CD14-positive monocyte (primary cell): ENCODE measurements at regions not wholly inside any gene's neighbourhood (a gene's known extent, or its start where the extent isn't known, plus 50 kb on each side); places are given as distances from the start of the nearest gene placed in this dataset.

Experiments
- DNase-seq, 3 donors: peaks; one replicate each; pipeline ENCODE4 v3.0.0-alpha.2; 2011 to 2022
- H2AFZ ChIP-seq: 2 replicates; pipeline ENCODE4 v1.6.0; 2012; ENCODE audit warnings: mild to moderate bottlenecking, low read depth, low read length, inconsistent platforms; ENCODE audit not compliant: insufficient read depth, poor library complexity, severe bottlenecking
- H3K27ac ChIP-seq, 2 donors: 1 replicate in 1 of 2; 2 replicates in 1 of 2; pipeline ENCODE4 v1.5.1; 2012 to 2013; ENCODE audit warnings: low read length in 2 of 2, control low read depth in 1 of 2, inconsistent platforms in 1 of 2, low read depth in 1 of 2, mild to moderate bottlenecking in 1 of 2
- H3K27me3 ChIP-seq, 2 donors: one replicate each; pipeline versions ENCODE4 v1.6.0 to v1.6.1; 2011 to 2013; ENCODE audit warnings: low read length in 2 of 2; ENCODE audit not compliant: control insufficient read depth in 2 of 2, insufficient read depth in 2 of 2
- H3K36me3 ChIP-seq, 2 donors: replicated peaks in 1 of 2; 1 replicate in 1 of 2; 2 replicates in 1 of 2; pipeline versions ENCODE4 v1.5.1 to v1.6.1; 2012 to 2013; ENCODE audit warnings: low read length in 2 of 2, control low read depth in 1 of 2, inconsistent platforms in 1 of 2, mild to moderate bottlenecking in 1 of 2; ENCODE audit not compliant: insufficient read depth in 2 of 2, control insufficient read depth in 1 of 2
- H3K4me1 ChIP-seq, 2 donors: 1 replicate in 1 of 2; 2 replicates in 1 of 2; pipeline versions ENCODE4 v1.5.1 to v1.6.1; 2012 to 2013; ENCODE audit warnings: low read length in 2 of 2, control low read depth in 1 of 2, inconsistent platforms in 1 of 2, mild to moderate bottlenecking in 1 of 2, moderate library complexity in 1 of 2; ENCODE audit not compliant: insufficient read depth in 2 of 2, control insufficient read depth in 1 of 2
- H3K4me2 ChIP-seq: replicated peaks from 2 replicates; pipeline ENCODE3; 2012; ENCODE audit warnings: low read length, moderate library complexity, mild to moderate bottlenecking; ENCODE audit not compliant: poor library complexity, severe bottlenecking; ENCODE audit errors: extremely low read depth
- H3K4me3 ChIP-seq, 3 experiments: fragments of 200-600 bp in 1 of 3; sonication (generic) in 1 of 3; replicated peaks in 1 of 3; 1 replicate in 2 of 3; 2 replicates in 1 of 3; pipeline ENCODE4 v1.5.1; 2011 to 2013; ENCODE audit warnings: low read length in 3 of 3, mild to moderate bottlenecking in 3 of 3, control low read depth in 2 of 3, low read depth in 2 of 3, inconsistent platforms in 1 of 3, moderate library complexity in 1 of 3
- H3K79me2 ChIP-seq: 2 replicates; pipeline ENCODE4 v1.6.0; 2012; ENCODE audit warnings: mild to moderate bottlenecking, control low read depth, inconsistent platforms, low read length, moderate library complexity; ENCODE audit not compliant: insufficient read depth
- H3K9ac ChIP-seq: 2 replicates; pipeline ENCODE4 v1.6.0; 2017; ENCODE audit warnings: low read length, mild to moderate bottlenecking; ENCODE audit not compliant: insufficient read depth, poor library complexity, severe bottlenecking
- H3K9me3 ChIP-seq, 2 donors: replicated peaks in 1 of 2; 1 replicate in 1 of 2; 2 replicates in 1 of 2; pipeline versions ENCODE4 v1.5.1 to v1.6.1; 2012 to 2013; ENCODE audit warnings: low read length in 2 of 2, control low read depth in 1 of 2; ENCODE audit not compliant: control insufficient read depth in 1 of 2, insufficient read depth in 1 of 2
- H4K20me1 ChIP-seq: 2 replicates; pipeline ENCODE4 v1.6.0; 2012; ENCODE audit warnings: mild to moderate bottlenecking, low read length, control low read depth, moderate library complexity; ENCODE audit not compliant: insufficient read depth
- H3K27ac Mint-ChIP-seq, 7 donors: one replicate each; pipeline ENCODE4 v1.8.0; 2020; ENCODE audit warnings: mild to moderate bottlenecking in 7 of 7, mixed read lengths in 7 of 7, moderate library complexity in 6 of 7, inconsistent platforms in 2 of 7
- H3K27me3 Mint-ChIP-seq, 3 donors: one replicate each; pipeline ENCODE4 v1.8.0; 2021 to 2022; ENCODE audit warnings: low read depth in 3 of 3, mild to moderate bottlenecking in 3 of 3, mixed read lengths in 3 of 3, moderate library complexity in 3 of 3, inconsistent platforms in 1 of 3
- H3K36me3 Mint-ChIP-seq, 2 donors: one replicate each; pipeline ENCODE4 v1.8.0; 2020; ENCODE audit warnings: mixed read lengths in 2 of 2, inconsistent platforms in 1 of 2, mild to moderate bottlenecking in 1 of 2
- H3K4me1 Mint-ChIP-seq: one replicate; pipeline ENCODE4 v1.8.0; 2020; ENCODE audit warnings: mild to moderate bottlenecking, mixed read lengths
- H3K4me3 Mint-ChIP-seq, 2 donors: one replicate each; pipeline ENCODE4 v1.8.0; 2020; ENCODE audit warnings: mild to moderate bottlenecking in 2 of 2, mixed read lengths in 2 of 2, moderate library complexity in 1 of 2
- H3K9me3 Mint-ChIP-seq, 7 donors: one replicate each; pipeline ENCODE4 v1.8.0; 2020 to 2022; ENCODE audit warnings: mixed read lengths in 7 of 7, mild to moderate bottlenecking in 6 of 7, moderate library complexity in 6 of 7, inconsistent platforms in 2 of 7
- WGBS: methylation state at CpG from one replicate; pipeline ENCODE4 v1.1.5; 2013; ENCODE audit warnings: missing lambda C conversion rate; ENCODE audit not compliant: insufficient coverage; 5-methylcytosine and 5-hydroxymethylcytosine counted together
- intact Hi-C, 2 donors: fragments of 100-400 bp; cut with micrococcal nuclease; formaldehyde crosslinking; loops; one replicate each; pipeline versions ENCODE4 v1.15.0 to v1.15.1; 2023
- TF ChIP-seq, protein P1 (sequence below): fragments of 200-600 bp; IDR thresholded peaks from one replicate; pipeline ENCODE4 v1.8.0; 2022; ENCODE audit warnings: antibody characterized with exemption, mild to moderate bottlenecking

DNA sequence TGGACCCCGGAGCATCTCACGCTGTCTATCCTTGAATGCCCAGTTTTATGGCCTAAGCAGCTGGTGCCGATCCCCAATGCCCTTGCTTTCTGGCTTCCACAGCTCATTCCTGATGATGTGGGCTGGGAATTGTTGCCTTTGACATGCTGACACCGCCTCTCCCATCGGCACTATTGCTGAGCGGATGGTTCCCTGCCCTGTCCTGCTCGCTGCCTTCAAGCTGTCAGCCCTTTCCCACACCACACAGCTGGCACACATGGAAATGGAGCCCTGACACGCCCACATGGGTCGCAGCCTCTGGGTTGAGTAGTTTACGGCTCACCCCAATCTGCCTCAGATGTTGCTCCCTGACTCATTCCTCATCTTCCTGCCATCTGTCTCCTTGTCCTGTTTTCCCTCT lies 110.2 kb upstream of the SESN3 start:
- WGBS, result 94% methylated on average over 9 of the region's 10 CpGs
- Histone ChIP-seq H2AFZ (no peak overlapping the region), H3K27me3 (no peaks in the 10 kb centered on the region)

DNA sequence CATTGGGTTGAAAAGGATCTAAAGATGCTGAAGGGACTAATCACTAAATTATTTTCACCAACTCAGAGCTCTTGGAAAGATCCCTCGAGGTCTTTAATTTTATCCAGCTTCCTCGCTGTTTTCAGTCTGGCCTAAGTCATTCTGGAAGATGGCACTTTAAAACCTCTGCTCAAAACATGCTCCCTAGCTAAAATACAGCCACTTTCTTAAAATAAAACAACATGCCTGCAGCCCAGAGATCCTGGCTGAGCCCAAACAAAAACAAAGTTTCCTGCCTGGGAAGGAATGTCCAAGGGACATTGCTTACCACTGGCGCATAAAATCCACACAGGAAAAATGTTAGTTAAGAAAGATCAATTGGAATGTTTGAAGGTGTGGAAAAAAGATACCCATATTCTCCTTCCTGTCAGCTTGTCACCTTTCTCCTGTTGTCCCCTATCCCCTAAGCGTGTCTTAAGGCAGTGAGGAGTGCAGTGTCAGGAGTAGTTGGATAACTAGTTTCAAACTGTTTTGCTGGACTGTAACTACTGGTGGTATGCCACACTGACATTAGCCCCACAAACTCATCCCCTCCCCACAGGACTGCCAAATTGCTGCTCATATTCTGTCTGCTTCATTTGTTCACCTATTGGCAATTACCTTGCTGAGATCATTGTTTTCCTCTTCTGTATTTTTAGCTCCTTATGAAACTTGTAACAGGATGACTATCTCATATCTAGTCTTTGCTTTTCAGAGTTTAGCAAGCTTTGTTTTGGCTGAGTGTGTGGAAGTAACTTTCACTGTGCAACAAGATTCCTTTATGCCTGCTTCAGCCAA lies 108.3 kb upstream of the SESN3 start:
- Mint-ChIP-seq H3K9me3 (peaks cover 0 to 3% (median 0%) of the 10 kb centered on the region in 7 donors), H3K4me3 (no peak overlapping the region), H3K36me3 (no peaks in the 10 kb centered on the region), H3K27ac (no peak overlapping the region), H3K27me3 (peaks cover 0 to 1% (median 0%) of the 10 kb centered on the region in 3 donors), H3K4me1 (peaks cover 14% of the 10 kb centered on the region)
- Histone ChIP-seq H3K9me3 (no peaks in the 10 kb centered on the region), H3K4me2 (no peak overlapping the region), H3K79me2 (no peaks in the 10 kb centered on the region), H3K27me3 (no peaks in the 10 kb centered on the region), H2AFZ (no peak overlapping the region), H3K4me3 (no peak overlapping the region), H3K27ac (no peak overlapping the region), H3K9ac (no peak overlapping the region), H4K20me1 (no peaks in the 10 kb centered on the region), H3K4me1 (peaks cover 22 to 28% of the 10 kb centered on the region in 2 donors), H3K36me3 (no peaks in the 10 kb centered on the region)
- intact Hi-C loops, result no loop called here
- DNase-seq, result no peak
- 90% methylated on average over 2 of the region's 4 CpGs for WGBS
- TF ChIP-seq, protein P1, sequence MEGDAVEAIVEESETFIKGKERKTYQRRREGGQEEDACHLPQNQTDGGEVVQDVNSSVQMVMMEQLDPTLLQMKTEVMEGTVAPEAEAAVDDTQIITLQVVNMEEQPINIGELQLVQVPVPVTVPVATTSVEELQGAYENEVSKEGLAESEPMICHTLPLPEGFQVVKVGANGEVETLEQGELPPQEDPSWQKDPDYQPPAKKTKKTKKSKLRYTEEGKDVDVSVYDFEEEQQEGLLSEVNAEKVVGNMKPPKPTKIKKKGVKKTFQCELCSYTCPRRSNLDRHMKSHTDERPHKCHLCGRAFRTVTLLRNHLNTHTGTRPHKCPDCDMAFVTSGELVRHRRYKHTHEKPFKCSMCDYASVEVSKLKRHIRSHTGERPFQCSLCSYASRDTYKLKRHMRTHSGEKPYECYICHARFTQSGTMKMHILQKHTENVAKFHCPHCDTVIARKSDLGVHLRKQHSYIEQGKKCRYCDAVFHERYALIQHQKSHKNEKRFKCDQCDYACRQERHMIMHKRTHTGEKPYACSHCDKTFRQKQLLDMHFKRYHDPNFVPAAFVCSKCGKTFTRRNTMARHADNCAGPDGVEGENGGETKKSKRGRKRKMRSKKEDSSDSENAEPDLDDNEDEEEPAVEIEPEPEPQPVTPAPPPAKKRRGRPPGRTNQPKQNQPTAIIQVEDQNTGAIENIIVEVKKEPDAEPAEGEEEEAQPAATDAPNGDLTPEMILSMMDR, result no peak

More for the DNA sequence above, 110.2 kb upstream of the SESN3 start:
- intact Hi-C loops, result no loop called here
- Histone ChIP-seq H3K4me2 (no peak overlapping the region), H3K79me2 (no peaks in the 10 kb centered on the region), H3K27ac (no peak overlapping the region), H3K4me3 (no peak overlapping the region), H3K4me1 (peaks cover 23 to 30% of the 10 kb centered on the region in 2 donors), H3K9ac (no peak overlapping the region), H3K36me3 (no peaks in the 10 kb centered on the region), H4K20me1 (no peaks in the 10 kb centered on the region), H3K9me3 (no peaks in the 10 kb centered on the region)
- no peak overlapping the region for H3K27ac Mint-ChIP-seq
- peaks cover 0 to 4% (median 0%) of the 10 kb centered on the region in 7 donors for H3K9me3 Mint-ChIP-seq
- no peaks in the 10 kb centered on the region for H3K36me3 Mint-ChIP-seq
- peaks cover 17% of the 10 kb centered on the region for H3K4me1 Mint-ChIP-seq
- TF ChIP-seq, protein P1, result no peak
- no peak overlapping the region for H3K4me3 Mint-ChIP-seq
- peaks cover 0 to 1% (median 0%) of the 10 kb centered on the region in 3 donors for H3K27me3 Mint-ChIP-seq
- no peak for DNase-seq
